Lower leg skin (tissue), 4 donors: ENCODE measurements at regions not wholly inside any gene's neighbourhood (a gene's known extent, or its start where the extent isn't known, plus 50 kb on each side); places are given as distances from the start of the nearest gene placed in this dataset.
"Not testable (repeated sequence)": the region's sequence is repeated elsewhere in the genome, so short reads cannot be mapped to it uniquely, and the experiment has no call there.

Source experiments
- DNase-seq, 2 donors: peaks; one replicate each; pipeline ENCODE4 v3.0.0-alpha.2; 2019; ENCODE audit warnings: low spot score in 2 of 2
- H3K4me3 ChIP-seq: fragments of 200-600 bp; sonication (generic); 2 replicates; pipeline ENCODE4 v1.5.1; 2017; ENCODE audit warnings: mild to moderate bottlenecking, low read depth; ENCODE audit not compliant: poor library complexity, severe bottlenecking
- WGBS, 2 donors: methylation state at CpG; one replicate each; pipeline ENCODE4 v1.1.5; 2018; 5-methylcytosine and 5-hydroxymethylcytosine counted together
- intact Hi-C: fragments of 100-400 bp; cut with DNase I; formaldehyde crosslinking; loops from one replicate; pipeline ENCODE4 v1.15.0; 2023; ENCODE audit warnings: low total_unique reads
- microRNA counts, 2 donors: library from miRNA; unstranded; fragments of <30 nt; microRNA quantifications; one replicate each; lab custom pipeline; 2016
- microRNA-seq, 2 donors: library from miRNA; unstranded; fragments of <30 nt; microRNA quantifications; one replicate each; pipeline ENCODE4, GENCODE V29; 2016; ENCODE audit warnings: borderline replicate concordance in 2 of 2, borderline number of aligned reads in 1 of 2

DNA sequence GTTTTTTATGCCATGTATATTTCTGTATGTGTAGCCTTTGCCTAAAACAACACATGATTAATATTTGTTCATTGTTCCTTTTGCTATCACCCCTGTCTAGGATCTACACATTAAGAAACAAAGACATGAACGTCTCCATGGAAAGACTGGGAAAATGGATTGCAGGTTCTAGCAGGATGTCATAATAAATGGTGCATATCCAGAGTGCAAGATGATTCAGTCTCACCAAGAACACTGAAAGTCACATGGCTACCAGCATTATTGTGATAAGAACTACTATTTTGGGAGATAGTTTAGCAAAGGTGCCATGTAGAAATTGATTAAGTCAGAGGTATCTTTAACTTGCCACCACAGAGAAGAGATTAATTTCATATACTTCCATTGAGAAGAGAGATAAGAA, 398.3 kb downstream of the OR4F29 start:
- DNase-seq, H3K4me3 ChIP-seq, intact Hi-C loops: not testable (repeated sequence)
- 100% methylated on average over 1 of the region's 1 CpG; no CpG with 5 or more reads in 1 of the 2 donors for WGBS, 2 donors

DNA sequence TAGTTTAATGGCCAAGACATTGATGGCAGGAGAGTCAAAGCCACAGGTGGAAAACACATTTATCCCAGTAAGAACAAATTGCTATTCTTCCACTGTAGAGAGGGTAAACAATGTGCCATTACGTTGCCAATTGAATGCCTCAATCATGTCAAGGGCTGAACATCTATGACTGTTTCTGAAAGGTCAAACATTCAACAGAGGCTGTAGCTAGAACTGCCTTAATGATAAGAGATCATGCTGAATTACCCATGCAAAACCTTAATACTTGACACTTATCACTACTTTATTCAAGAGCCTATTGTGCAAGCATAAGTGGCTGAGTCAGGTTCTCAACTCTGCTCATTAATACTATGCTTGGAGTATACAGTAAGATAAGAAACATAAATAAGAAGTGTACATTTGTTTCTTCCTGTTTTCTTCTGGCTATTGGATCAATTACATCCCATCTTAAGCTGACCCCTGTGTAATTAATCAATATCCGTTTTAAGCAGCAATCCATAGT, 409.5 kb downstream of the OR4F29 start:
- H3K4me3 ChIP-seq, DNase-seq, intact Hi-C loops: not testable (repeated sequence)
- WGBS, 2 donors, result no CpG with 5 or more reads among the region's 2 CpGs

DNA sequence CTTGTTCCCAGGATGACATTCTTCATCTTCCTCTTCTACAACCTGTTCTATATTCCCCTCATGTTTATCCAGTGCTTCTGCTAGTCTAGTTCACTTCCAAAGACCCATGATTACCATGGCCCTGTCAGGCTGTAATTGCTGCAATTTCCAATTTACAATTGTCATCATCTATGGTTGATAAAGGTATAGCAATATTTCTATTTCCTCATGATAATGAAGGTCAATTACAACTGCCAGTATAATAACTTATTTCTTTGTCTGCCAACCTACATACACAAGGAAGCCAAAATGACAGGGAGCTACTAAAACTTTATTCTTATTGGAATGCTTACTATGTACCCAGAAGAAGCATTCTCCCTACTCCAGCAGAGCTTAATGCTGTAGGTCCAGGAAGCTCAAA, 410.3 kb downstream of the OR4F29 start:
- H3K4me3 ChIP-seq, DNase-seq, intact Hi-C loops: not testable (repeated sequence)

DNA sequence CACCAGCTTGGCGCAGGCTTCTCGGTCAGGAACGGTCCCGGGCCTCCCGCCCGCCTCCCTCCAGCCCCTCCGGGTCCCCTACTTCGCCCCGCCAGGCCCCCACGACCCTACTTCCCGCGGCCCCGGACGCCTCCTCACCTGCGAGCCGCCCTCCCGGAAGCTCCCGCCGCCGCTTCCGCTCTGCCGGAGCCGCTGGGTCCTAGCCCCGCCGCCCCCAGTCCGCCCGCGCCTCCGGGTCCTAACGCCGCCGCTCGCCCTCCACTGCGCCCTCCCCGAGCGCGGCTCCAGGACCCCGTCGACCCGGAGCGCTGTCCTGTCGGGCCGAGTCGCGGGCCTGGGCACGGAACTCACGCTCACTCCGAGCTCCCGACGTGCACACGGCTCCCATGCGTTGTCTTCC, 422.3 kb downstream of the OR4F29 start:
- WGBS, 2 donors, result no CpG with 5 or more reads among the region's 52 CpGs
- DNase-seq, intact Hi-C loops, H3K4me3 ChIP-seq: not testable (repeated sequence)

DNA sequence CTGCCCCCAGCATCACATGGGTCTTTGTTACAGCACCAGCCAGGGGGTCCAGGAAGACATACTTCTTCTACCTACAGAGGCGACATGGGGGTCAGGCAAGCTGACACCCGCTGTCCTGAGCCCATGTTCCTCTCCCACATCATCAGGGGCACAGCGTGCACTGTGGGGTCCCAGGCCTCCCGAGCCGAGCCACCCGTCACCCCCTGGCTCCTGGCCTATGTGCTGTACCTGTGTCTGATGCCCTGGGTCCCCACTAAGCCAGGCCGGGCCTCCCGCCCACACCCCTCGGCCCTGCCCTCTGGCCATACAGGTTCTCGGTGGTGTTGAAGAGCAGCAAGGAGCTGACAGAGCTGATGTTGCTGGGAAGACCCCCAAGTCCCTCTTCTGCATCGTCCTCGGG, 434.2 kb downstream of the OR4F29 start:
- 93 to 97% methylated on average over 6 to 8 of the region's 12 CpGs for WGBS, 2 donors
- intact Hi-C loops, H3K4me3 ChIP-seq: not testable (repeated sequence)
- DNase-seq, result peak; percentile 16 to 85

DNA sequence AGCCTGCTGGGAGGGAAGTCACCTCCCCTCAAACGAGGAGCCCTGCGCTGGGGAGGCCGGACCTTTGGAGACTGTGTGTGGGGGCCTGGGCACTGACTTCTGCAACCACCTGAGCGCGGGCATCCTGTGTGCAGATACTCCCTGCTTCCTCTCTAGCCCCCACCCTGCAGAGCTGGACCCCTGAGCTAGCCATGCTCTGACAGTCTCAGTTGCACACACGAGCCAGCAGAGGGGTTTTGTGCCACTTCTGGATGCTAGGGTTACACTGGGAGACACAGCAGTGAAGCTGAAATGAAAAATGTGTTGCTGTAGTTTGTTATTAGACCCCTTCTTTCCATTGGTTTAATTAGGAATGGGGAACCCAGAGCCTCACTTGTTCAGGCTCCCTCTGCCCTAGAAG, 435.5 kb downstream of the OR4F29 start:
- 69% methylated on average over 4 of the region's 6 CpGs; no CpG with 5 or more reads in 1 of the 2 donors for WGBS, 2 donors
- intact Hi-C loops, H3K4me3 ChIP-seq: not testable (repeated sequence)
- peak; percentile 13 to 68 for DNase-seq

DNA sequence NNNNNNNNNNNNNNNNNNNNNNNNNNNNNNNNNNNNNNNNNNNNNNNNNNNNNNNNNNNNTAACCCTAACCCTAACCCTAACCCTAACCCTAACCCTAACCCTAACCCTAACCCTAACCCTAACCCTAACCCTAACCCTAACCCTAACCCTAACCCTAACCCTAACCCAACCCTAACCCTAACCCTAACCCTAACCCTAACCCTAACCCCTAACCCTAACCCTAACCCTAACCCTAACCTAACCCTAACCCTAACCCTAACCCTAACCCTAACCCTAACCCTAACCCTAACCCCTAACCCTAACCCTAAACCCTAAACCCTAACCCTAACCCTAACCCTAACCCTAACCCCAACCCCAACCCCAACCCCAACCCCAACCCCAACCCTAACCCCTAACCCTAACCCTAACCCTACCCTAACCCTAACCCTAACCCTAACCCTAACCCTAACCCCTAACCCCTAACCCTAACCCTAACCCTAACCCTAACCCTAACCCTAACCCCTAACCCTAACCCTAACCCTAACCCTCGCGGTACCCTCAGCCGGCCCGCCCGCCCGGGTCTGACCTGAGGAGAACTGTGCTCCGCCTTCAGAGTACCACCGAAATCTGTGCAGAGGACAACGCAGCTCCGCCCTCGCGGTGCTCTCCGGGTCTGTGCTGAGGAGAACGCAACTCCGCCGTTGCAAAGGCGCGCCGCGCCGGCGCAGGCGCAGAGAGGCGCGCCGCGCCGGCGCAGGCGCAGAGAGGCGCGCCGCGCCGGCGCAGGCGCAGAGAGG, 441.3 kb downstream of the OR4F29 start:
- H3K4me3 ChIP-seq, intact Hi-C loops: not testable (repeated sequence)
- WGBS, 2 donors, result 92 to 93% methylated on average over 8 to 12 of the region's 37 CpGs
- DNase-seq, result peak; percentile 15 to 76

MicroRNAs encoded in the stretch of these regions (microRNA counts, 767-probe panel; counts per million panel counts)
- 0 to 358 counts per million in 2 donors for microRNA hsa-miR-1302 (lab: Ali Mortazavi, UCI)

Small RNAs in the stretch of these regions (microRNA-seq; reads per million reads assigned to microRNA genes)
- gene MIR6859-1 (0 reads per million in 2 donors), gene MIR6859-2 (0 reads per million in 2 donors)
